ENCODE measurements at regions not wholly inside any gene's neighbourhood (a gene's known extent, or its start where the extent isn't known, plus 50 kb on each side); places are given as distances from the start of the nearest gene placed in this dataset.

- TF ChIP-seq POLR2A (IDR thresholded peaks at IDR 0.05; ENCODE audit: low read length) (no peak), CTCF (IDR thresholded peaks at IDR 0.05) (no peak)
Measured at GRCh38 chr3:59300733-59301132, 250.9 kb upstream of the CFAP20DC start.
